Islet precursor cell (in vitro differentiated cells): ENCODE measurements at regions not wholly inside any gene's neighbourhood (a gene's known extent, or its start where the extent isn't known, plus 50 kb on each side); places are given as distances from the start of the nearest gene placed in this dataset.
"Not testable (repeated sequence)": the region's sequence is repeated elsewhere in the genome, so short reads cannot be mapped to it uniquely, and the experiment has no call there.

Experiments
- DNase-seq: peaks from one replicate; pipeline ENCODE4 v3.0.0-alpha.2; 2018

DNA sequence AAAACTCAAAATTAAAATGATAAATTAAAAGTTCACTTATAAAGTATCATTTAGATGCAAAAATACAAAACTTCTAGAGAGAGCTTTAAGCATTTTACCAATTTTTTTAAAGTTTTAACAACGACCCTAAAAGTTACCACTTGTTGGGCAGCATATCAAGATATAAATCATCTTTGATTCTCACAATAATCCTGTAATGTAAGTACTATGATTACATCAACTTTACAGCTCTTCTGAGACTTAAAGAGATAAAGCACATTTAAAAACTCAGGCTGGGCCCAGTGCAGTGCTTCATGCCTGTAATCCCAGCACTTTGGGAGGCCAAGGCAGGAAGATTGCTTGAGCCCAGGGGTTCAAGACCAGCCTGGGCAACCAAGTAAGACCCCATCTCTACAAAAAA is 202.7 kb upstream of the GPC6 start:
- no peak for DNase-seq

DNA sequence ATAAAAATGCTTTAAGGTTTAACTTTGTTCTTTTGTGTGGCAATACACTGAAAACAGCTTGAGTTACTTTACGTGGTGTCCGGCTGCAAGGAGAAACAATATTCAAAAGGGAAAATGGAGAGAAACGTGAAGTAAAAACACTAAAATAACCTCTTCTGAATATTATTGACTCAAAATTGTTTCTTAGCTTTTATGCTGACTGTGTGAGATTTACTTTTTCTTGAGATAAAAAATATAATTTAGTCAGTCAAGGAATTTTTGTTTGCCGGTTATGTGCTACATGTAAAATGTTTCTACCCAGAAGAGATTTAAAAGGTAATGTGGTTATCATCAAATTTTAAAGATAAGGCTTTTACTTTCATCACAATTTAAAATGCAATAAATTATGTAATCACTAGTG is 200.6 kb upstream of the GPC6 start:
- DNase-seq: no peak

DNA sequence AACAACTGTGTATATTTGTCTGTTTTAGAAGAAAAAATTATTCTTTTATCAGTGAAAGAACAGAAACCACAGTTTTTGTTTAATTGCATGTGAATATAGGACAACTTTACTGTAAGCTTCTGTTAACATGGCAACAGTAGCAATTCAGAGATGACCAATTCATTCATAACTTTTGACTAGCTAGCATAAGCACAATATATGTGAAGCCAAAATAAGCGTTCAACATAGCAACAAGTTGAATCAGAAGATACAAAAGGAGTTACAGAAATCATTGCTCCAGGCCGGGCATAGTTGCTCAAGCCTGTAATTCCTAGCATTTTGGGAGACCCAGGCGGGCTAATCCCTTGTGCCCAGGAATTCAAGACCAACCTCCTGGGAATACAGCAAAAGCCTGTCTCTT is 197.1 kb upstream of the GPC6 start:
- no peak for DNase-seq

DNA sequence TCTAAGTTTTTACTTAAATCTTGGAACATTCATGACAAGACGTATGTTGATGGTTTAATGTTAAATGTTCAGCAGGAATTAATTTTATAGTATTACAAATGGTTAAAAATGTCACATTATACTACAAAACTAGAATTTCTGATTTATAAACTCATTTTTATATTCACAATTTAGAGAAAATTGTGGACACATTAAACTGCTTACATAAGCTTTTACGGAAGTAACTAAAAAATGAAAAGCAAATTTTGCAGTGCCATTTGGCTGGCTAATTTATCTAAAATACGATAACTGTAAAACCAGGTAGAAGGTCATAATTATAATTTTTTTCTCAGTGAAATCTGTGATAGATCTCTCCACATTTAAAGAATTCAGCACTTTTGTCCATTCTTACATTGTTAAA is 190.2 kb upstream of the GPC6 start:
- DNase-seq: no peak

GRCh38 chr13:93037780-93038179 is 188.8 kb upstream of the GPC6 start:
- no peak for DNase-seq

- no peak for DNase-seq
These were observed 188.4 kb upstream of the GPC6 start for GRCh38 chr13:93038187-93038586.

DNA sequence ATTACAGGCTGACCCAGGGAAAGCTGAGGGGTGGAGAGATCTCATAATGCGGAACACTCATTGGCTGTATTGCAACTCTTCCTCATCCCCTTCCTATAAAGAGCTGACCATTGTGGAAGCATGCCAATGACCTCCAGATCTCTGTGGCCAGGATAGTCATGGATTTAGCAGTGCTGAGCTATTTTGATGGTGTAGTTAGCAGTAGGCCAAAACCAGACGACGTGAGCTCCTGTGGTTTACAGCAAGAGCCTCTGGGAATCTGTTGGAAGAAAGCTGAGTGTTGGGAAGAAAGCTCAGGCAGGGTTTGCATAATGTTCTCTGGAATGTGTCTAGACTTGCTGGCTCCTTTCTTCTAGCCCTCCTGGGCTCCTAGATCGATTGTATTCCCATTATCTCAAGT is 187.5 kb upstream of the GPC6 start:
- peak; percentile 56 for DNase-seq

DNA sequence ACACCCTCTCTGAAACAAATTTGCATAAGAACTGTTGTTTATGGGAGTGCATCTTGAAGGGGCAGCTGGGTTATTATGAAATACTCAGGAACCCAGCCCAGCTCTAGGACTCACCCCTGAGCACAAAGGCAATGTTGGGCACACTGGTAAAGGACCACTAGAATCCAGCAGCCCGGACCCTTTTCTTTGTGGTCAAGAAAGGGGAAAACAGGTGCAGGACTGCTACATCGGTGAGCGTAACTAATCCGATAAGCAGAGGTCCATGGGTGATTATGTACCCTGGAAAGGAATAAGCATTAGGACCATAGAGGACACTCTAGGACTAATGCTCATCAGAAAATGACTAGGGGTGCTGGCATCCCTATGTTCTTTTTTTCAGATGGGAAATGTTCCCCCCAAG is 185.0 kb upstream of the GPC6 start:
- not testable (repeated sequence) for DNase-seq

DNA sequence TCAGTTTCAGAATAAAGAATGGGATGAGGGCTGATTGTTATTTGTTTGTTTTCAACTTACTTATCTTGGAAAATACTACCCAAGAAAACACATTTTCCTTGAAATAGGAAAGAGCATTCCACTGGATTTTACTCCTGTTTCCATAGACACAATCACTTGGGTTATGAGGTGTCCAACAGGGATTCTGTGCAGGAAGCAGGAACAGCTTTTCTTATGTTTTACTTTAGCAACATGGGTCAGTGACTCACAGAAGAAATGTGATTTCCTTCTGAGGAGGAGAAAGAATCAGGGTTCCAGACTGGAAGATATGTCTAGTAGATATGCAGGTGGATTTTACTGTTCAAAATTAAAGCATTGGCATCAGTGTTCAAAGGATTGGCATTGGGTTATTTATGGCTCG is 180.8 kb upstream of the GPC6 start:
- DNase-seq: no peak

DNA sequence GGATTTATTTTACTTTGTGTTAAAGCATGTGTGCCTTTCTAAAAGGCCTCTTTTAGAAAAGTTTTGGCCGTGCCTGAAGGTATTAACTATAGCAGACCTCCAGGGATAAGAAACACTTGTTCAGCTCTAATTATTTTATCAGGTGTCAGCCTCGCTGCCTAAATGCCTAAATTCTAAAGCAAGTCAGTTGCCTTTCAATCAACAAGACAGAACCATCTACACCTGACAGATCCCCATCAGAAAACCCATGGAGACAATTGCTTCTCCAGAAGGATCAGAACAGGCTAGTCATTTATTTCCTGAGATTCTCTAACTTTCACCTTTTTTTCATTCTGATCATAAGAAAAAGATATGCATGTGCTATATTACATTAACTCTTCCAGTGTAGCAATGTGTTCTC is 171.4 kb upstream of the GPC6 start:
- no peak for DNase-seq

DNA sequence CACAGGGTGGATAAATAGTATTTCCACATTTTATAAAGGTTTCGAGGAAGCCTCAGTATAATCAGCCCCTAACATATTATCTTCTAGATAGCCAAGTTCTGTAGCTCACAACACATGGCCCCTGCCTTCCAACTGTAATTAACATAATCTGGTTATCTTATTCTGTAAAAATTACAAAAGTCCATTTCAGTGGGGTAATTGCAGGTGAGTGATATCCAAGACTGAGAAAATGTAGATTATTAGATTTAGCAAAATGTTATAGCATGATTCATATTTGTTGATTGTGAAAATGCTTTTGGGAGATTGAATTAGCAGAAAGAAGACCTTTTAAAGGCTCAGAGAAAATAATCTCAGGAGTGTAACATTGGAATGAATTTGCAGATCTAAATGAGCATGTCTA is 168.3 kb upstream of the GPC6 start:
- no peak for DNase-seq

DNA sequence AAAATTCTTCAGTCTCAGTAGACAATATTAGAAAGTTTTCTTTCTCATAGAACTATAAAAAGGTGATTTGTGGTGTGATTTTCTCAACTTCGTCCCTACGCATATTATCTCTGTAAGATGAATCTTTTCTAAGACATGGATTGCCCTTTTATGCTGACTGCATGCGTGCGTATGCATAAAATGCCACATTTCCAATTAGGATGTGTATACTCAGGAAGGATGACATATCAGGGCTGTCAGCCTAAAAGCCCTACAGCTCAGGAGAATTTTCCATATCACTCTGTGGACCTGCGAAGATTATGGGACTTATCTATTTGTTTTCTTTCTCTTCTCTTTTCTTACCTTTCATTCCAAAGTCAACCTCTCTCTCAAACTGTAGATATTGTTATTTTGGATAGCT is 166.5 kb upstream of the GPC6 start:
- no peak for DNase-seq

- DNase-seq: no peak
These were observed 160.4 kb upstream of the GPC6 start for GRCh38 chr13:93066187-93066586.

DNA sequence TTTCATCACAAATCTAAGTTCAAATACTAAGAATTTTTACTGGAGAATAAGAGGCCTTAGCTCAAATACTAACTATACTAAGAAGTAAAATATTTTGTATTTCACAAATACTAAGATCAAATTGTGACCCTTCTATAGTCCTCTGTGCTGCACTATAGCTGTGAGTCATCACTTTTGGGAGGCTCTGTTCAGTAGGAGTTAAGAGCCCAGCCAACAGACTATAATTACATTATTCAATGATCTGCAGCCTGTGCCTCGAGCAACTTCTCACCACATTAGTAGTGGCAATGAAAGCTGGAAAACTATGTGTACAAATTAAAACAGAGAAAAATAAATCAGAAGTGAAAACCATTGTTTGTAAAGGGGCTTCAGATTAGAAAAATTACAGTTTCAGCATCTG is 147.3 kb upstream of the GPC6 start:
- DNase-seq: no peak

- no peak for DNase-seq
These were observed 146.4 kb upstream of the GPC6 start for GRCh38 chr13:93080166-93080565.

DNA sequence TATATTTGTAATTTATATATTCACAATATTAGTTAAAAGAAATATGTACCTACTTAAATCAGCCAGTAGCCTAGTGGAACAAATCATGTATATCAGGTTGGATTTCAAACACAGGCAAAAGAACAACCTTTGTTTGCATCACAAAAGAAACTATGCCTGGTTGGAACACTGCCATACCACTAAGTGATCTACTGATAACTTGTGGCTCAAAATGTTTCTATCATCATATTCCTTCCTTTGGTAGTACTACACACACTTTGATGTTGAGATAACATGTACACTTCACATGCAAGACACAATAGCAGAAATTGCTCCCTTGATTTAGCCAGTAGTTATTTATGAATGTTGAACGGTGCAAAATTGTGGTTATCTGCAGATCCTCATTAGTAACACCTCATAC is 146.0 kb upstream of the GPC6 start:
- DNase-seq: no peak

DNA sequence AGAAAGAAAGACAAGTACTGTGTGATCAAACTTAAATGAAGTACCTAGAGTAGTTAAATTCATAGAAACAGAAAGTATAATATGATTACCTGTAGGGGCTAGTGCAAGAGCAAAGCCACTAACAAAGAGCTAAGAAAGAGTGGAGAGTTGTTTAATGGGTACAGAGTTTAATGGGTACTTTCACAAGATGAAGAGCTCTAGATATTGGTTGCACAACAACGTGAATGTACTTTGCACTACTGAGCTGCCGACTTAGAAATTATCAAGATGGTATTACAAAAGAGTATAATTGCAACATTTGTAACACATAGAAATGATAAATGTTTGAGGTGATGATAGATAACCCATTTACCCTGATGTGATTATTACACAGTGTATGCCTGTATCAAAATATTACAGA is 140.3 kb upstream of the GPC6 start:
- DNase-seq: no peak

GRCh38 chr13:93098972-93099371 is 127.6 kb upstream of the GPC6 start:
- no peak for DNase-seq

DNA sequence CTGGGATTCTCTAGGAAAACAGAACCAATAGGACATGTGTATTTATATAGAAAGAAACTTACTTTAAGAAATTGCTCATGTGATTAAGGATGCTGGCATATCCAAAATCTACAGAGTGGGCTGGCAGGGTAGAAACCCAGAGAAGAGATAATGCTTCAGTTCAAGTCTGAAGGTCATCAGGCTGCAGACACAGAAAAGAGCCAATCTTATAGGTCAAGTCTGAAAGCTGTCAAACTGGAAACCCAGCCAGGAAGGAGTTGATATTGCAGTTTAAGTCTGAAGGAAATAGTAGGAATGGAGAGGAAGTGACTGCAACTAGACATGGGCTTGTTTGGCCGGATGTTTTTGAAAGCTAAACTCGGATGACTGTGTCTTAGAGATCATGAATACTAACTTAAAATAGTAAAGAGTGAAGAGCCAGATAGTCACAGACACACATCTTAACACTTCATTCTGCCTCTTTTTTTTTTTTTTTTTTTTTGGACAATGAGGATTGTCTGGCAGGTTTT is 125.3 kb upstream of the GPC6 start:
- no peak for DNase-seq

- no peak for DNase-seq
These were observed 122.3 kb upstream of the GPC6 start for GRCh38 chr13:93104270-93104669.

DNA sequence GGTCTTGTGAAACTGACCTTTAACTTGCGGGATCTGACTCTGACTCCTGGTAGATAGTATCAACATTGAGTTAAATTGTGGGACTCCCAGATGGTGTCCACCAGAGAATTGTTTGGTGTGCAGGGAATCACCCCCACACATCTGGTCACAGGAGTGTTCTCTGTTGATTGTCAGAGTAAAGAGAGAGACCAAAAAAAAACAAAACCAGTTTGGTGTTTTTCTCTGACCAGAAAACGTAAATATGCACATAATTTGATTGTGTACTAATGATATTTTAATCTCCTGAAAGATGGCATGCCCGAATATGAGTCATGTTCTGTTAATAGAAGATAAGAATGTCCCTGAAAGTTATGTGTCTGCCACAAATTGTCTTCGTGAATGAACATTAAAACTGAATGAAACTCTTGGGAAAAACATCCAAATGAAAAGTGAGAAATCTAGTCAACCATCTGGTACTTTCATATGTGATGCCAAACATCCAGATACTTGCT is 118.5 kb upstream of the GPC6 start:
- no peak for DNase-seq

- DNase-seq: no peak
These were observed 109.8 kb upstream of the GPC6 start for GRCh38 chr13:93116809-93117208.

- no peak for DNase-seq
These were observed 108.5 kb upstream of the GPC6 start for GRCh38 chr13:93118081-93118615.

GRCh38 chr13:93140912-93141311 is 85.7 kb upstream of the GPC6 start:
- no peak for DNase-seq

DNA sequence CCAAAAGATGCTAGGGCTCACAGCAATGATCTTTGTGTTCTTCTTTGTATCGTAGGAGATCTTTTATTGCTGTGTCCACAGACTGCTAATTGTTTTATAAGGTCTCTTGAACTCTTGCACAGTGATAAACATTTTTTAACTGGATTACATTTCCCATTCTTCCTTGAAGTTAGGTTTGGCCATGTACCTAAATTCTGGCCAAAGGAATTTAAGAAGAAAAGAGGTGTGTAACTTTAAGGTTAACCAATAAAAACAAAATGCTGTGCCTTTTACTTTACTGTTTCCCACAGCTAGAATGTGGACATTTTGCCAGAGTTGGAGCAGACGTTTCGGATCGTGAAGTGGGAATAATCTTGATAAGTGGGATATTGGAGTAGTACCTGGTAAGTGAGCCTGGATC is 82.6 kb upstream of the GPC6 start:
- DNase-seq: no peak

- DNase-seq: no peak
These were observed 81.4 kb upstream of the GPC6 start for GRCh38 chr13:93145199-93145598.
